ENCODE measurements at regions not wholly inside any gene's neighbourhood (a gene's known extent, or its start where the extent isn't known, plus 50 kb on each side); places are given as distances from the start of the nearest gene placed in this dataset.

DNA sequence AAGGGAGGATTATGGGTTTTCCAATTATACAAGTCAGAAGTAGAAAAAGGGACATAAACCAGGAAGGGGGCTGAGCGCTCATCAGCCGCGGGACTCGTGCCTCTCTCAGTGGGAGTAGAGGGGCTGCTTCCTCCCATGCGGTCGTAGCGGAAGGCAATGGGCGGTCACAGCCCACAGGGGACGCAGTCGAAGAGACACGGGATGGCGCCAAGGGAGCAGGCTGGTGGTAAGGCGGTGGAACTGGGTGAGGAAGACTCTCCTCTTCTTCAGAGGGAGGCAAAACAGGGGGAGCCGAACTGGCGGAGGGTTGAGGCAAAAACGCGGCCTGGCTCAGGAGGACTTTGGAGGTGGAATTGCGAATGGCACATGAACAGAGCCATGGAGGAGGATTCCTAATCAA, 677.7 kb downstream of the TMEM121 start:
- TF ChIP-seq POLR2AphosphoS5 (IDR thresholded peaks at IDR 0.05; ENCODE audit: borderline replicate concordance, low read depth, low read length): no peak
- no peak for TF ChIP-seq EZH2 (IDR thresholded peaks at IDR 0.05)

All from SK-N-MC (cell line).